Testis (tissue), 2 donors: ENCODE measurements at regions not wholly inside any gene's neighbourhood (a gene's known extent, or its start where the extent isn't known, plus 50 kb on each side); places are given as distances from the start of the nearest gene placed in this dataset.

ENCODE experiments used
- DNase-seq: peaks from one replicate; pipeline ENCODE4 v3.0.0-alpha.2; 2019
- H3K27ac ChIP-seq, 2 donors: fragments of 200-600 bp; sonication (generic); one replicate each; pipeline ENCODE4 v1.5.1; 2019
- H3K27me3 ChIP-seq: fragments of 200-600 bp; sonication (generic); one replicate; pipeline ENCODE4 v1.5.1; 2019
- H3K36me3 ChIP-seq: fragments of 200-600 bp; sonication (generic); one replicate; pipeline ENCODE4 v1.5.1; 2017; ENCODE audit warnings: low read depth; ENCODE audit errors: missing control alignments
- H3K4me1 ChIP-seq: fragments of 200-600 bp; sonication (generic); one replicate; pipeline ENCODE4 v1.5.1; 2019
- H3K4me3 ChIP-seq, 2 donors: fragments of 200-600 bp; sonication (generic); one replicate each; pipeline ENCODE4 v1.5.1; 2017 to 2019
- H3K9me3 ChIP-seq: fragments of 200-600 bp; sonication (generic); one replicate; pipeline ENCODE4 v1.5.1; 2017
- CTCF ChIP-seq, 3 experiments: fragments of 450-650 bp in 2 of 3; fragments of 200-600 bp in 1 of 3; sonication (generic) in 1 of 3; IDR thresholded peaks; one replicate each; pipeline ENCODE4 v1.5.1; 2016 to 2019; ENCODE audit warnings: antibody characterized with exemption in 3 of 3, mild to moderate bottlenecking in 2 of 3, moderate library complexity in 1 of 3
- POLR2A ChIP-seq: fragments of 450-650 bp; IDR thresholded peaks from one replicate; pipeline ENCODE4 v1.6.1; 2017; ENCODE audit warnings: antibody characterized with exemption, mild to moderate bottlenecking, moderate library complexity
- WGBS, 2 donors: methylation state at CpG; one replicate each; pipeline ENCODE4 v1.1.5; 2018; 5-methylcytosine and 5-hydroxymethylcytosine counted together
- intact Hi-C: fragments of 100-400 bp; cut with DNase I; formaldehyde crosslinking; loops from one replicate; pipeline ENCODE4 v1.15.1; 2023; ENCODE audit warnings: low total_unique reads

GRCh38 chr1:229124116-229124515, 146.8 kb upstream of the RAB4A start:
- Histone ChIP-seq H3K27ac (no peak overlapping the region), H3K9me3 (no peaks in the 10 kb centered on the region), H3K4me1 (no peaks in the 10 kb centered on the region), H3K27me3 (no peaks in the 10 kb centered on the region), H3K4me3 (no peak overlapping the region), H3K36me3 (no peaks in the 10 kb centered on the region)
- no peak for TF ChIP-seq POLR2A
- TF ChIP-seq CTCF (IDR thresholded peaks at IDR 0.05) = no peak
- no peak for DNase-seq
- intact Hi-C loops = no loop called here
- WGBS, 2 donors = 77 to 94% methylated on average over 1 of the region's 1 CpG

- intact Hi-C loops = no loop called here
- H3K9me3 ChIP-seq = no peaks in the 10 kb centered on the region
- no peak for TF ChIP-seq POLR2A
- TF ChIP-seq CTCF (IDR thresholded peaks at IDR 0.05) = no peak
- no peaks in the 10 kb centered on the region for H3K36me3 ChIP-seq
- 73 to 85% methylated on average over 8 to 11 of the region's 11 CpGs for WGBS, 2 donors
- H3K4me1 ChIP-seq = no peaks in the 10 kb centered on the region
- DNase-seq = peak; percentile 55
- no peaks in the 10 kb centered on the region for H3K27me3 ChIP-seq
- H3K27ac ChIP-seq = no peak overlapping the region
- H3K4me3 ChIP-seq = no peak overlapping the region
These were observed 146.3 kb upstream of the RAB4A start for GRCh38 chr1:229124520-229125124.

GRCh38 chr1:229127301-229127700, 143.6 kb upstream of the RAB4A start:
- Histone ChIP-seq H3K27ac (no peak overlapping the region), H3K27me3 (no peaks in the 10 kb centered on the region), H3K36me3 (no peaks in the 10 kb centered on the region), H3K9me3 (no peaks in the 10 kb centered on the region), H3K4me3 (no peak overlapping the region), H3K4me1 (no peaks in the 10 kb centered on the region)
- 86 to 87% methylated on average over 2 of the region's 2 CpGs for WGBS, 2 donors
- DNase-seq = no peak
- intact Hi-C loops = no loop called here
- TF ChIP-seq CTCF (IDR thresholded peaks at IDR 0.05) (no peak), POLR2A (no peak)

GRCh38 chr1:229128066-229128608, 142.8 kb upstream of the RAB4A start:
- Histone ChIP-seq H3K9me3 (no peaks in the 10 kb centered on the region), H3K4me1 (no peaks in the 10 kb centered on the region), H3K27me3 (no peaks in the 10 kb centered on the region), H3K27ac (no peak overlapping the region), H3K4me3 (no peak overlapping the region), H3K36me3 (no peaks in the 10 kb centered on the region)
- WGBS, 2 donors = 66 to 70% methylated on average over 7 of the region's 7 CpGs
- no peak for TF ChIP-seq POLR2A
- no peak for TF ChIP-seq CTCF (IDR thresholded peaks at IDR 0.05)
- no peak for DNase-seq
- intact Hi-C loops = no loop called here
